HG02870 (cell line): ENCODE measurements at regions not wholly inside any gene's neighbourhood (a gene's known extent, or its start where the extent isn't known, plus 50 kb on each side); places are given as distances from the start of the nearest gene placed in this dataset.

Source experiments
- ATAC-seq: cut with Tn5 transposase; IDR thresholded peaks from one replicate; pipeline ENCODE4 v1.9.1; 2021; ENCODE audit warnings: mild to moderate bottlenecking, moderate library complexity; ENCODE audit not compliant: unreplicated experiment

- peak; percentile 88 for ATAC-seq
Measured at GRCh38 chr18:77560341-77560992, 310.8 kb downstream of the GALR1 start.

GRCh38 chr18:77566604-77567003 is 317.0 kb downstream of the GALR1 start:
- ATAC-seq, result no peak

GRCh38 chr18:77567205-77567604 is 317.6 kb downstream of the GALR1 start:
- no peak for ATAC-seq

GRCh38 chr18:77571743-77572142 is 322.1 kb downstream of the GALR1 start:
- ATAC-seq, result no peak

GRCh38 chr18:77572537-77572936 is 322.9 kb downstream of the GALR1 start:
- no peak for ATAC-seq

- no peak for ATAC-seq
Measured at GRCh38 chr18:77573571-77573970, 323.9 kb downstream of the GALR1 start.

GRCh38 chr18:77590943-77591515 is 341.4 kb downstream of the GALR1 start:
- ATAC-seq, result no peak

- ATAC-seq, result no peak
Measured at GRCh38 chr18:77597726-77598125, 348.1 kb downstream of the GALR1 start.

GRCh38 chr18:77600674-77601073 is 351.0 kb downstream of the GALR1 start:
- no peak for ATAC-seq

GRCh38 chr18:77601567-77601966 is 351.9 kb downstream of the GALR1 start:
- no peak for ATAC-seq

GRCh38 chr18:77607087-77607486 is 357.4 kb downstream of the GALR1 start:
- no peak for ATAC-seq

GRCh38 chr18:77608807-77609206 is 359.2 kb downstream of the GALR1 start:
- no peak for ATAC-seq

GRCh38 chr18:77617694-77618093 is 368.0 kb downstream of the GALR1 start:
- ATAC-seq, result no peak

GRCh38 chr18:77619525-77619924 is 369.9 kb downstream of the GALR1 start:
- no peak for ATAC-seq

GRCh38 chr18:77622009-77622692 is 372.5 kb downstream of the GALR1 start:
- ATAC-seq, result no peak

GRCh38 chr18:77632758-77633157 is 383.1 kb downstream of the GALR1 start:
- ATAC-seq, result peak; percentile 68

GRCh38 chr18:77634494-77634893 is 384.8 kb downstream of the GALR1 start:
- ATAC-seq, result no peak

GRCh38 chr18:77635451-77635850 is 385.8 kb downstream of the GALR1 start:
- no peak for ATAC-seq

GRCh38 chr18:77635858-77636257 is 386.2 kb downstream of the GALR1 start:
- no peak for ATAC-seq

GRCh38 chr18:77645170-77645872 is 395.7 kb downstream of the GALR1 start:
- ATAC-seq, result no peak

GRCh38 chr18:77647472-77647871 is 397.8 kb downstream of the GALR1 start:
- no peak for ATAC-seq

GRCh38 chr18:77648411-77648810 is 398.8 kb downstream of the GALR1 start:
- ATAC-seq, result no peak
